DND-41 (cell line): ENCODE measurements at regions not wholly inside any gene's neighbourhood (a gene's known extent, or its start where the extent isn't known, plus 50 kb on each side); places are given as distances from the start of the nearest gene placed in this dataset.

Experiments
- ATAC-seq: fragments of 200-7000 bp; cut with Tn5 transposase; 3 replicates; pipeline ENCODE4 v1.9.1; 2021; ENCODE audit warnings: low read depth; ENCODE audit not compliant: insufficient read depth
- DNase-seq: peaks from one replicate; pipeline ENCODE4 v3.0.0-alpha.2; 2020
- H2AFZ ChIP-seq: 2 replicates; pipeline ENCODE4 v1.6.0; 2012; ENCODE audit warnings: low read depth, low read length
- H3K27ac ChIP-seq: 2 replicates; pipeline ENCODE4 v1.5.1; 2012; ENCODE audit warnings: low read length, inconsistent platforms
- H3K27me3 ChIP-seq: fragments of 200-600 bp; sonication (generic); 2 replicates; pipeline ENCODE4 v1.6.0; 2012; ENCODE audit warnings: low read length, mild to moderate bottlenecking, inconsistent platforms; ENCODE audit not compliant: insufficient read depth, poor library complexity
- H3K36me3 ChIP-seq: 2 replicates; pipeline ENCODE4 v1.5.1; 2012; ENCODE audit warnings: low read length, inconsistent platforms; ENCODE audit not compliant: insufficient read depth
- H3K4me1 ChIP-seq: 2 replicates; pipeline ENCODE4 v1.5.1; 2012; ENCODE audit warnings: mild to moderate bottlenecking, low read length; ENCODE audit not compliant: insufficient read depth
- H3K4me2 ChIP-seq: 2 replicates; pipeline ENCODE4 v1.6.0; 2012; ENCODE audit warnings: mild to moderate bottlenecking, moderate library complexity, low read length, inconsistent platforms; ENCODE audit not compliant: insufficient read depth
- H3K4me3 ChIP-seq, 2 experiments: fragments of 200-600 bp in 1 of 2; shearing (Covaris generic) in 1 of 2; 2 replicates each; pipeline ENCODE4 v1.5.1; 2012 to 2016; ENCODE audit warnings: inconsistent platforms in 2 of 2, low read length in 2 of 2, mild to moderate bottlenecking in 2 of 2, low read depth in 1 of 2, moderate library complexity in 1 of 2
- H3K79me2 ChIP-seq: 2 replicates; pipeline ENCODE4 v1.6.0; 2012; ENCODE audit warnings: low read length, inconsistent platforms; ENCODE audit not compliant: insufficient read depth
- H3K9ac ChIP-seq: 2 replicates; pipeline ENCODE4 v1.6.0; 2012; ENCODE audit warnings: low read depth, mild to moderate bottlenecking, inconsistent platforms, low read length, moderate library complexity
- H3K9me3 ChIP-seq: 2 replicates; pipeline ENCODE4 v1.5.1; 2012; ENCODE audit warnings: low read length, moderate library complexity, mild to moderate bottlenecking, inconsistent platforms; ENCODE audit not compliant: insufficient read depth, severe bottlenecking
- H4K20me1 ChIP-seq: 2 replicates; pipeline ENCODE4 v1.6.0; 2012; ENCODE audit warnings: low read length; ENCODE audit not compliant: insufficient read depth
- EZH2 ChIP-seq: IDR thresholded peaks from 3 replicates; pipeline ENCODE4 v1.6.1; 2012; ENCODE audit warnings: borderline replicate concordance, low read depth, mild to moderate bottlenecking, moderate library complexity, low read length, inconsistent platforms; ENCODE audit not compliant: severe bottlenecking
- TF ChIP-seq, protein P1 (sequence below): IDR thresholded peaks from 2 replicates; pipeline ENCODE4 v1.5.1; 2012; ENCODE audit warnings: borderline replicate concordance, low read length, moderate library complexity, mild to moderate bottlenecking; ENCODE audit not compliant: poor library complexity, severe bottlenecking; ENCODE audit errors: extremely low read depth

DNA sequence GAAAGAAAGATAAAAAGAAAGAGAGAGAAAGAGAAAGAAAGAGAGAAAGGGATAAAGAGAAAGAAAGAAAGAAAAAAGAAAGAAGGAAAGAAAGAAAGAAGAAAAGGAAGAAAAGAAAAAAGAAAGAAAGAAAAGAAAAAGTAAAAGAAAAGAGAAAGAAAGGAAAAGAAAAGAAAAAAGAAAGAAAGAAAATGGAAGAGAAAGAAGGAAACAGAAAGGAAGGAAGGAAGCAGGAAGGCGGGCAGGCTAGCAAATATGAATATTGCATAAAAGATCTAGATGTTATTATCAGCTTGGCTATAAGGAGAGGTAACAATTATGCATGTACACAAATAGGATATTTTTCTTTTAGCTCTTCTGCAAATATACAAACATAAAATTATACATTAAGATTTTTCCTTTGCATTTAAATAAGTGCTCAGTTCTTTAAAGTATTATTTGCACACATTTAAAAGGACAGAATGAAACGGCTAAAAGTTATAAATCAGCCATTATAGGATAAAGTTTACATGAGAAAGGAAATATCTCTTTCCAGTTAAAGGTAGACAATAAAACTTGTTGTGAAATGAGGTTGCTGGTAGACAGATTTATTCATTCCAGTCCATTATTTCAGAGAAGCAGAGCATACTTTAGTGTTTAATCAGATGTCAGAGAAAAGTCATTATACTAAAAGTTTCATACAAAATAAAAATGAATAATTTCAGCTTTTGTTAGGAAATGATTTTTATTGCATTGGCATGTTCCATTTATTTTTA, 511.4 kb downstream of the KCNJ3 start:
- no peak for DNase-seq
- Histone ChIP-seq H3K4me2 (no peak overlapping the region), H3K4me3 (no peak overlapping the region), H3K9ac (no peak overlapping the region), H3K4me1 (no peaks in the 10 kb centered on the region), H3K9me3 (no peaks in the 10 kb centered on the region), H4K20me1 (no peaks in the 10 kb centered on the region), H3K79me2 (no peaks in the 10 kb centered on the region), H3K27me3 (no peaks in the 10 kb centered on the region), H2AFZ (no peak overlapping the region), H3K36me3 (no peaks in the 10 kb centered on the region), H3K27ac (no peak overlapping the region)
- no peak for ATAC-seq
- TF ChIP-seq, protein P1, sequence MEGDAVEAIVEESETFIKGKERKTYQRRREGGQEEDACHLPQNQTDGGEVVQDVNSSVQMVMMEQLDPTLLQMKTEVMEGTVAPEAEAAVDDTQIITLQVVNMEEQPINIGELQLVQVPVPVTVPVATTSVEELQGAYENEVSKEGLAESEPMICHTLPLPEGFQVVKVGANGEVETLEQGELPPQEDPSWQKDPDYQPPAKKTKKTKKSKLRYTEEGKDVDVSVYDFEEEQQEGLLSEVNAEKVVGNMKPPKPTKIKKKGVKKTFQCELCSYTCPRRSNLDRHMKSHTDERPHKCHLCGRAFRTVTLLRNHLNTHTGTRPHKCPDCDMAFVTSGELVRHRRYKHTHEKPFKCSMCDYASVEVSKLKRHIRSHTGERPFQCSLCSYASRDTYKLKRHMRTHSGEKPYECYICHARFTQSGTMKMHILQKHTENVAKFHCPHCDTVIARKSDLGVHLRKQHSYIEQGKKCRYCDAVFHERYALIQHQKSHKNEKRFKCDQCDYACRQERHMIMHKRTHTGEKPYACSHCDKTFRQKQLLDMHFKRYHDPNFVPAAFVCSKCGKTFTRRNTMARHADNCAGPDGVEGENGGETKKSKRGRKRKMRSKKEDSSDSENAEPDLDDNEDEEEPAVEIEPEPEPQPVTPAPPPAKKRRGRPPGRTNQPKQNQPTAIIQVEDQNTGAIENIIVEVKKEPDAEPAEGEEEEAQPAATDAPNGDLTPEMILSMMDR = no peak
- no peak for TF ChIP-seq EZH2

DNA sequence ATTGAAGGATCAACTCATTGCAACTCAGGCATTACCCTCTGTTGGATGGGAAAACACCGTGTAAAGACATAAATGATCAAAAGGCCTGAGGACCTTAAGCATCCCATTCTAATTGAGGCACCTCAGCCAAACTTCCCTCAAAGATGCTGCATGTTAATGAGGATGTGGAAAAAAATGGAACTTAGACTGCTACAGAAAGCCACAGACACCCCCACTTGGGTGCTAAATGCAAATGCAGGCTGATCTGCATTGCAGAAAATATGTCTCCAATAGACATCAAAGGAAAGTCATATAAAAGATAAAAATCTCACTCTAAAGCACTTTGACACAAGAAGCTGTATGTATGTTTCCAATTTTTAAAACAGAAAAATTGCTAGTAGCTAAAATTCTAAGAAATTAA, 504.7 kb downstream of the KCNJ3 start:
- no peaks in the 10 kb centered on the region for H3K27me3 ChIP-seq
- ATAC-seq (no peak), DNase-seq (no peak)
- no peaks in the 10 kb centered on the region for H3K9me3 ChIP-seq
- no peaks in the 10 kb centered on the region for H3K4me1 ChIP-seq
- H3K79me2 ChIP-seq = no peaks in the 10 kb centered on the region
- H3K9ac ChIP-seq = no peak overlapping the region
- no peak overlapping the region for H2AFZ ChIP-seq
- no peak overlapping the region for H3K27ac ChIP-seq
- no peaks in the 10 kb centered on the region for H4K20me1 ChIP-seq
- no peak overlapping the region for H3K4me2 ChIP-seq
- H3K36me3 ChIP-seq = no peaks in the 10 kb centered on the region
- H3K4me3 ChIP-seq = no peak overlapping the region
- TF ChIP-seq EZH2 = no peak
- TF ChIP-seq, protein P1 = no peak

DNA sequence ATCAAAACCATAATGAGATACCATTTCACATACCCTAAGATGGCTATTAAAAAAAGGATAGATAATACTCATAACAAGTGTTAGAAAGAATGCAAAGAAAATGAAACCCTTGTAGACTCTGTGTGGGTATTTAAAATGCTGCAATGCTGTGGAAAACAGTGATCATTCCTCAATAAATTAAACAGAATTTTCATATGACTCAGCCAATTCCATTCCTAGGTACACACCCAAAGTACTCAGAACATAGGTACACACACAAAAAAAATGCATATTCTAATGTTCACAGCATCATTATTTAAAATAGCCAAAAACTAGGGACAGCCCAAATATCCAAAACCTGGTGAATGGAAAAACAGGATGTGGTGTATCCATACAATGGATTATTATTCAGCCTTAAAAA, 502.3 kb downstream of the KCNJ3 start:
- no peaks in the 10 kb centered on the region for H4K20me1 ChIP-seq
- no peaks in the 10 kb centered on the region for H3K36me3 ChIP-seq
- H2AFZ ChIP-seq = no peak overlapping the region
- TF ChIP-seq, protein P1 = no peak
- TF ChIP-seq EZH2 = no peak
- no peak for DNase-seq
- H3K4me1 ChIP-seq = no peaks in the 10 kb centered on the region
- H3K79me2 ChIP-seq = no peaks in the 10 kb centered on the region
- no peak overlapping the region for H3K4me2 ChIP-seq
- H3K4me3 ChIP-seq = no peak overlapping the region
- H3K9me3 ChIP-seq = no peaks in the 10 kb centered on the region
- H3K27me3 ChIP-seq = no peaks in the 10 kb centered on the region
- no peak for ATAC-seq
- H3K27ac ChIP-seq = no peak overlapping the region
- no peak overlapping the region for H3K9ac ChIP-seq

DNA sequence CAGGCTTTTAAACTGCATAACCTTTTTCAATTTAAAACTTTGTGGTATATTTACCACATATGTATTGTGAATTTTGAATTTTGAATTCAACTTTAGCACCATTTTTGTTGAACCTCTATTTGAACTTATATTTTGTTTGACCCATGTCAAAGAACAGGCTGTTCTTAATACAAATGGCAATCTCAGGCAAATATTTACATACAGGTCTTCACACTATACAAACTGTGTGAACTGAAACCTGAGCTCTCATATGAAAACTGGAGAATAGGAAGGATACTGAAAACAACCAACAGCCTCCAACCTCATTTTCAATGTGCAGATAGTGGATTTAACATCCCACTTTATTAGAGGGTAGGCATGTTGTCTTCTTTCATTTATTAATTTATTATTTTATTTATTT, 491.8 kb downstream of the KCNJ3 start:
- TF ChIP-seq, protein P1 = no peak
- TF ChIP-seq EZH2 = no peak
- Histone ChIP-seq H3K27me3 (no peaks in the 10 kb centered on the region), H3K4me3 (no peak overlapping the region), H3K79me2 (no peaks in the 10 kb centered on the region), H3K9me3 (no peaks in the 10 kb centered on the region), H3K4me2 (no peak overlapping the region), H4K20me1 (no peaks in the 10 kb centered on the region), H3K36me3 (no peaks in the 10 kb centered on the region), H3K4me1 (no peaks in the 10 kb centered on the region), H3K27ac (no peak overlapping the region), H3K9ac (no peak overlapping the region), H2AFZ (no peak overlapping the region)
- DNase-seq (no peak), ATAC-seq (no peak)
